IPS-15b (cell line): ENCODE measurements at regions not wholly inside any gene's neighbourhood (a gene's known extent, or its start where the extent isn't known, plus 50 kb on each side); places are given as distances from the start of the nearest gene placed in this dataset.

Experiments used
- H3K27me3 ChIP-seq: one replicate; pipeline ENCODE4 v1.6.1; 2013; ENCODE audit warnings: low read length; ENCODE audit not compliant: control insufficient read depth, insufficient read depth
- H3K36me3 ChIP-seq: one replicate; pipeline ENCODE4 v1.6.1; 2013; ENCODE audit warnings: low read length; ENCODE audit not compliant: control insufficient read depth, insufficient read depth
- H3K4me1 ChIP-seq: one replicate; pipeline ENCODE4 v1.6.1; 2013; ENCODE audit warnings: mild to moderate bottlenecking, low read length; ENCODE audit not compliant: control insufficient read depth, insufficient read depth
- H3K4me3 ChIP-seq: one replicate; pipeline ENCODE4 v1.5.1; 2013; ENCODE audit warnings: low read depth, low read length
- H3K9ac ChIP-seq: one replicate; pipeline ENCODE4 v1.6.1; 2013; ENCODE audit warnings: low read depth, mild to moderate bottlenecking, low read length
- H3K9me3 ChIP-seq: one replicate; pipeline ENCODE4 v1.6.1; 2013; ENCODE audit warnings: mild to moderate bottlenecking, low read length; ENCODE audit not compliant: control insufficient read depth, insufficient read depth

DNA sequence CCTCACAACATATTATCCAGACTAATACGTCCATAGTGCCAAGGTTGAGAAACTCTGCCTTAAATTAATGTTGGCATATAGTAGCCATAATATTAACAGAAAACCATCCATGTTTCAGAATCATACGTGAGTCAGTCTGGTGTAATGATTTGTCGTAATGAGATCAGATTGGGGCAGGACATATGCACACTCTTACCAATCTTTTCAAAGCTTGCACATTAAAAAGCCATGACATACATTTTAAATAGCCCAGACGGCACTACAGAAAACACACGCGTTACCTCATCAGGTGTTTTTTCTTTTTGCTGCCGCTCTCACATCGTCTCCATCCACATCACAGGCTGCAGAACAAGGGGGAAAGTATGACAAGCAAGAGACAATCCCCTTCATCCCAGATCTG is 211.6 kb downstream of the NEBL start:
- no peak overlapping the region for H3K4me3 ChIP-seq
- H3K9ac ChIP-seq: no peak overlapping the region
- H3K27me3 ChIP-seq: no peaks in the 10 kb centered on the region
- H3K4me1 ChIP-seq: peaks cover 3% of the 10 kb centered on the region
- H3K9me3 ChIP-seq: no peaks in the 10 kb centered on the region
- no peaks in the 10 kb centered on the region for H3K36me3 ChIP-seq

DNA sequence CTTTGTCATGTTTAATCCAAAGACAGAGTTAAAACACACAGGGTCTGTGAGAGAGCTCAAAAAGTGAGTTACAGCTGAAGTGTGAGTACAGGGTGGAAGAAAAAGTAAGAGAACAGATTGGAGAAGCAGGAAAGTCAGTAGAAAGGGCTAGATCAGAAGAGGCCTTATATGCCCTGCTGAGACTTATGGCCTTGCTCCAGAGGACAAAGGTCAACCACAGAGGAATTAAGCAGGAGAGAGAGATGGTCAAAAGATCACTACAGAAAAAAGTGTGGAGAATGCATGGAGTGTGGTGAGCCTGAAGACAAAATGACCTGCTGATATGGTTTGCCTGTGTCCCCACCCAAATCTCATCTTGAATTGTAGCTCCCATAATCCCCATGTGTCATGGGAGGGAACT is 213.8 kb downstream of the NEBL start:
- Histone ChIP-seq H3K9me3 (no peaks in the 10 kb centered on the region), H3K36me3 (no peaks in the 10 kb centered on the region), H3K4me3 (no peak overlapping the region), H3K27me3 (no peaks in the 10 kb centered on the region), H3K4me1 (peaks cover 3% of the 10 kb centered on the region), H3K9ac (no peak overlapping the region)

DNA sequence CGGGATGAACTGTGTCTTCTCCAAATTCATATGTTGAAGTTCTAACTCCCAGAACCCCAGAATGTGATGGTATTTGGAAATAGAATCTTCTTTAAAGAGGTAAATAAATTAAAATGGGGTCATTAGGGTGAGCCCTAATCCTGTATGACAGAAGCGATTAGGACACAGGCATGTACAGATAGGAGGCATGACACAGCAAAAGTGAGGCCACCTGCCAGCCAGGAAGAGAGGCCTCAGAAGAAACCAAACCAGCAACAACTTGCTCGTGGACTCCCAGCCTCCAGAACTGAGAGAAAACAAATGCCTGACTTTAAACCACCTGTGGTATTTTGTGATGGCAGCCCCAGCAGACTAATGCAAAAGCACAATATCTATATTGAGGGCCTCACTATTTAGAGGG is 214.3 kb downstream of the NEBL start:
- Histone ChIP-seq H3K4me1 (peaks cover 3% of the 10 kb centered on the region), H3K27me3 (no peaks in the 10 kb centered on the region), H3K4me3 (no peak overlapping the region)

DNA sequence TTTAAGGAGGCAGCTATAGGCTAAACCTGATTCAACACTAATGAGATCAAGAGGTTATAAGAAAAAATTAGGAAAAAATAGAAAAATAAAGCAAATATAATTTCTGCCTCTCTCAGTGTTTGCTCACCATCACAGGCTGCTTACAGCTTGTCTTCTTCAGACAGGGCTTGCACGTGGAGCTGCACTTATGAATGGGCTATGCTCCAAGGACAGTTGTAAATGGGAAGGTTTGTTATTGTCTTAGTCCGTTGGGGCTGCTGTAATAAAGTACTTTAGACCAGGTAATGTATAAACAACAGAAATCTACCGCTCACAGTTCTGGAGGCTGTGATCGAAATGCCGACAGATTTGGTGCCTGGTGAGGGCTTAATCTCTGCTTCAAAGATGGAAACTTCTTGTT is 219.8 kb downstream of the NEBL start:
- no peak overlapping the region for H3K9ac ChIP-seq
- H3K36me3 ChIP-seq: no peaks in the 10 kb centered on the region
- H3K4me3 ChIP-seq: no peak overlapping the region
- H3K9me3 ChIP-seq: no peaks in the 10 kb centered on the region
- no peaks in the 10 kb centered on the region for H3K27me3 ChIP-seq
- no peaks in the 10 kb centered on the region for H3K4me1 ChIP-seq

More for the DNA sequence above, 214.3 kb downstream of the NEBL start:
- no peak overlapping the region for H3K9ac ChIP-seq
- no peaks in the 10 kb centered on the region for H3K9me3 ChIP-seq
- no peaks in the 10 kb centered on the region for H3K36me3 ChIP-seq

DNA sequence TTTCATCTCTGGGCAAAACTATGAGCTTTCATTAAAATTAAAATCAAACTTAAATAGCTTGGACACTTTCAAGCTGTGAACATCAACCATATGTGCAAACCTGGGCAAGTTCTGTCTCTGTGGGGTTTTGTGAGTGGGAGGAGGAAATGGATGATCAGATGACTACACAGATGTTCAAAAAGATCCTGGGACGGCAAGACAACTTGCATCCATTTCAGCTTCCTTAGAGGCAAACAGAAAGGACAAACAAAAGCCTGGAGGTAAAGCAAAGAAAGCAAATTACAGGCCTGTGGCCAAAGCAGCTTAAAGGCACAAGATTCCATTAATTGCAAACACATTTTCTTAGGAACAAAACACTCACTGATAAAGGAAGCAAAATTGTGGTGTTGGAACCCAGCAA is 222.2 kb downstream of the NEBL start:
- Histone ChIP-seq H3K27me3 (no peaks in the 10 kb centered on the region), H3K36me3 (no peaks in the 10 kb centered on the region), H3K9me3 (no peaks in the 10 kb centered on the region), H3K4me1 (no peaks in the 10 kb centered on the region), H3K4me3 (no peak overlapping the region), H3K9ac (no peak overlapping the region)

DNA sequence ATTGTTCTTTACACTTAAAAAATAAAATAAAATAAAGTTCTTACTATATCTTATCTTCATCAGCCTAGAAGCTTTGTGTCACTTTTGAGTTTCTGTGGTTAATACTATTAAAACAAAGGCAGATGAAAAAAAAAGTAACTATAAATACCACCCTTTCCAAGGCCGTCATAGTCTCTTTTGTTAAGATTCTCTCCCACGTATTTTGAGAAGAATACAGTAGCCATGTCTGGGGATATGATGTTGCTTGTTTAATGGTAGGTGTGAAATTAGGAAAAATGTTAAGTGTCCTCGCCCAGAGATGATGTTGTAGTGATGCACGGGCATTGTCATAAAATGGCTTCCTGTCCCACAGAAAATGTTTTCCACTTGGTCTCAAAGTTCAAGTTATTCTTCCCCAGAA is 223.9 kb downstream of the NEBL start:
- Histone ChIP-seq H3K4me1 (no peaks in the 10 kb centered on the region), H3K36me3 (no peaks in the 10 kb centered on the region), H3K27me3 (no peaks in the 10 kb centered on the region), H3K4me3 (no peak overlapping the region), H3K9ac (no peak overlapping the region), H3K9me3 (no peaks in the 10 kb centered on the region)

DNA sequence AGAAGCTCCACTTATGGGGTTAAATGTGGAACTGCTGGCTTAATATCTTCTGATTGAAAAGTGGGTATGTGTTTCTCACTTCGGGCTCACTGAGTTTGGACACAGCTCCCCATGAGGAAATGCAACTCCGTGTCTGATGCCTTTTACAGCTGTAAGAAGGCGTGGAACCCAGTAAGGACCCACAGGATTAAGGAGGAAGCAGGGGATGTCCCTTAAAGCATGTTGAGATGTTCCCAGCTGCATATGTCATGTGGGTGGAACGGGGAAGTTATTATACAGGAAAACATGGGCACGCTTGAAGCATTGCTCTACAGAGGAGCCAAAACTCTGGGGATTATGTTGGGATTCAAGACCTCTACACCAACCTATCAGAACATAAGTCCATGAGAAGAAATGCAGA is 224.4 kb downstream of the NEBL start:
- no peaks in the 10 kb centered on the region for H3K36me3 ChIP-seq
- H3K4me1 ChIP-seq: no peaks in the 10 kb centered on the region
- no peak overlapping the region for H3K4me3 ChIP-seq
- no peaks in the 10 kb centered on the region for H3K27me3 ChIP-seq
- H3K9me3 ChIP-seq: no peaks in the 10 kb centered on the region
- no peak overlapping the region for H3K9ac ChIP-seq

DNA sequence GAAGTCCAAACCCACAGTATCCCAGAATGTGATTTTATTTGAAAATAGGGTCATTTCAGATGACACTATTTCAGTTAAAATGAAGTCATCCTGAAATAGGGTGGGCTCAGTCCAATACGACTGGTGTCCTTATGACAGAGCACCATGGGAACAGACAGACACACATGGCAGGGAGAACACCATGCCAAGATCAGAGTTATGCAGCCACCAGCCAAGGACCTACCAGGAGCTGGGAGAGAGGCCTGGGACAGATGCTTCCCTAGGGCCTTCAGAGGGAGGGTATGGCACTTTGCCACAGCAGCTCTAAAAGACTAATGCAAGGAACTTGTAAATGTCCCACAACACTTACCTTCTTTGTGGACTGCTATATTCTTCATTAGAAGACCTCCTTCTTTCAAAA is 226.5 kb downstream of the NEBL start:
- Histone ChIP-seq H3K9ac (no peak overlapping the region), H3K4me3 (no peak overlapping the region), H3K4me1 (no peaks in the 10 kb centered on the region), H3K27me3 (no peaks in the 10 kb centered on the region), H3K9me3 (no peaks in the 10 kb centered on the region), H3K36me3 (no peaks in the 10 kb centered on the region)

DNA sequence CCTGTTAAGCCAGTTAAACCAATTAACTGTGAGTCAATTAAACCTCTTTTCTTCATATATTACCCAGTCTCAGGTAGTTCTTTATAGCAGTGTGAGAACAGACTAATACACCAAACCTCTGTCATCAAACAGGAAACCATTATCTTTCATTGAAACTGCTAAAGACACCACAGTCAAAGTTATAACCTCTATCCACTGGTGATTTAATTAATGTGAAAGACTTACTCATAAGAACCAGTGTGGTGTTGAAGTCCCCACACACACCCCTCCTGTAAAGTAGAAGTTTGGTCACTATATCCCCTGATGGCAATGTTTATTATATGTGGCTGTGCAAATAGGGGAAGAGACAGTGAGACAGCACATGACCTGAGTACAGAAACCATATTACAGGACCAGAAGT is 228.1 kb downstream of the NEBL start:
- no peak overlapping the region for H3K9ac ChIP-seq
- H3K27me3 ChIP-seq: no peaks in the 10 kb centered on the region
- H3K4me1 ChIP-seq: no peaks in the 10 kb centered on the region
- no peaks in the 10 kb centered on the region for H3K9me3 ChIP-seq
- no peaks in the 10 kb centered on the region for H3K36me3 ChIP-seq
- H3K4me3 ChIP-seq: no peak overlapping the region

DNA sequence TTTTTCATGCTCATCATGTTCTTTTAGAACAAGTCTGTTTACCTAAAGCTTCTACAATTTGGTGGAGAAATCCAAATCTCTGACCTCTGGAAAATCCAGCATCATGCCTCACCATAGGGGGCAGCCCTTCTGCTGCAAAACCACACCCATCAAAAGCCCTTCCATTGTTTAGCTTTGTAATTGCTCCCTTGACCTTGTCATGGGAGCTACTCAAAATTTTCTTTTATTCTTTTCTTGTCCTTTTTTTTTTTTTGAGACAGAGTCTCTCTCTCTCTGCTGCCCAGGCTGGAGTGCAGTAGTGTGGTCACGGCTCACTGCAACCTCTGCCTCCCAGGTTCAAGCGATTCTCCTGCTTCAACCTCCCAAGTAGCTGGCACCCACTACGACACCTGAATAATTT is 234.4 kb downstream of the NEBL start:
- Histone ChIP-seq H3K4me3 (no peak overlapping the region), H3K9me3 (no peaks in the 10 kb centered on the region)

DNA sequence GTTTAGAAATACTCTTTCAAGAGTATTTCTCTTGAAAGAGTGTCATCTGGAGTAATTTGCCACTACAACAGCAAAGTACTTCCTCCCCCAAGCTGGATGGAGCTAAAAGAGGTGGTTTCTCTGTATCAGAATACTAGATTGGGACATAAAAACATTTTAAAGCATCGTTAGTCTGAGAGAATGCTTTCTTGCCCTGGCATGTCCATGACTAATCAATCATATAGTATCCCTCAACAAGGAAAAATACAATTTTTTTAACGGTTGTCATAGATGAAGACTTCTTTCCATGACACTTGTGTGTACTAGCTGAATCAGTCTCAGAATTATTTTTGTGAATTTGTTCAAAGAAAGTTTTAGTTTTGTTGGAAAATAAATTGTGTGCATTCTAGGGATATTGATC is 237.9 kb downstream of the NEBL start:
- no peaks in the 10 kb centered on the region for H3K27me3 ChIP-seq
- H3K4me1 ChIP-seq: no peaks in the 10 kb centered on the region
- no peak overlapping the region for H3K9ac ChIP-seq
- H3K36me3 ChIP-seq: no peaks in the 10 kb centered on the region
- H3K4me3 ChIP-seq: no peak overlapping the region
- no peaks in the 10 kb centered on the region for H3K9me3 ChIP-seq

More for the DNA sequence above, 234.4 kb downstream of the NEBL start:
- H3K36me3 ChIP-seq: no peaks in the 10 kb centered on the region
- H3K4me1 ChIP-seq: no peaks in the 10 kb centered on the region
- H3K27me3 ChIP-seq: no peaks in the 10 kb centered on the region
- H3K9ac ChIP-seq: no peak overlapping the region

DNA sequence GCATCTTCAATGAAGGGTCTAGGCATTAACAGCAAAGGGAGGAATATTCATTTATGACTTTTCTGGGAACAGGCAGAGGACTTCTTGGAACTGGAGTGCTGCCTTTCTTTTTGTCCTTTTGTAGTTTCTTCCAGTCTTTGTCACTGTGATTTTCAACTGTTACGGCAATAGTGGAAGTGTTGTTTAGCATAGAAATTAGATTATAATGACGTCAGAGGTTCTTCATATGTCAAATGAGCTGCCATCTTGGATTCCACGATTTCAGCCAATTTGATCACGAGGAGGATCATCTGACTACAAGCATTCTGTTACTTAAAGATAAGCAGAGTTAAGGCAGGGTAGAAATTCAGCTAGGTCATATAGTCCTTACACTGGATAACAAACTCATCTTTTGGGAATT is 239.0 kb downstream of the NEBL start:
- no peaks in the 10 kb centered on the region for H3K36me3 ChIP-seq
- H3K9me3 ChIP-seq: no peaks in the 10 kb centered on the region
- no peak overlapping the region for H3K4me3 ChIP-seq
- H3K9ac ChIP-seq: no peak overlapping the region
- no peaks in the 10 kb centered on the region for H3K4me1 ChIP-seq
- H3K27me3 ChIP-seq: no peaks in the 10 kb centered on the region

DNA sequence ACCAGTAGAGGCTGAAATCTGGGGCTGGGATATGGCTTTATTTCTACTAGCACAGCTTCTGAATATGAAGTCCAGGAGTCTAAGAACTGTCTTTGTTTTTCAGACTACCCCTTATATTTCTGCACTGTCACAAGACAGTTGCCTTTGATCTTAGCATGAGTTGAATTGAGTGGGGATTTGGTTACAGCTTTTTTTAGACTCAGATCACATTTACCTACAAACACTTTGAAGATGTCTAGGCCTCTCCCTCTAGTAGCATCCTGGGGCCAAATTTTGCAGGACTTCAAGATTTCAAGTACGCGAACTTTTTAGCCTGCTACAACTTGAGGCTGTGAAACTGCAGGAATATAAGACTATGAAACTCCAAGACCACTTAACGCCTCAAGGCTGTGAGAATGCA is 240.2 kb downstream of the NEBL start:
- no peaks in the 10 kb centered on the region for H3K36me3 ChIP-seq
- H3K4me3 ChIP-seq: no peak overlapping the region
- no peaks in the 10 kb centered on the region for H3K9me3 ChIP-seq
- no peak overlapping the region for H3K9ac ChIP-seq
- no peaks in the 10 kb centered on the region for H3K4me1 ChIP-seq
- no peaks in the 10 kb centered on the region for H3K27me3 ChIP-seq
